Fibroblast of lung (primary cell): ENCODE measurements at regions not wholly inside any gene's neighbourhood (a gene's known extent, or its start where the extent isn't known, plus 50 kb on each side); places are given as distances from the start of the nearest gene placed in this dataset.
A peak's percentile ranks its signal among the peaks of the same experiment; 100 is the strongest.

Experiments
- CTCF ChIP-seq, 2 donors: IDR thresholded peaks in 1 of 2; conservative IDR thresholded peaks in 1 of 2; 1 replicate in 1 of 2; 2 replicates in 1 of 2; pipeline ENCODE4 v1.5.1; 2011 to 2012; ENCODE audit warnings: low read length in 2 of 2, control low read depth in 1 of 2, inconsistent platforms in 1 of 2, low read depth in 1 of 2, mild to moderate bottlenecking in 1 of 2
- EZH2 ChIP-seq: IDR thresholded peaks from 2 replicates; pipeline ENCODE4 v1.5.1; 2012; ENCODE audit warnings: low read length, control low read depth, mild to moderate bottlenecking; ENCODE audit errors: missing control alignments

GRCh38 chr6:43838276-43839036 lies 68.4 kb downstream of the VEGFA start:
- peak; percentile 57 to 63 for TF ChIP-seq CTCF (conservative IDR thresholded peaks at IDR 0.05 in 1 of 2, IDR thresholded peaks at IDR 0.05 in 1 of 2; ENCODE audit: low read depth in 1 of 2, low read length in 2 of 2)
- no peak for TF ChIP-seq EZH2
